ENCODE measurements at regions not wholly inside any gene's neighbourhood (a gene's known extent, or its start where the extent isn't known, plus 50 kb on each side); places are given as distances from the start of the nearest gene placed in this dataset.
"Not testable (repeated sequence)": the region's sequence is repeated elsewhere in the genome, so short reads cannot be mapped to it uniquely, and the experiment has no call there.

- H3K4me3 ChIP-seq, result no peak overlapping the region
- H3K9me3 ChIP-seq (replicated peaks), result peaks cover 2% of the 10 kb centered on the region
- TF ChIP-seq CTCF (IDR thresholded peaks at IDR 0.05; ENCODE audit: borderline replicate concordance), result no peak
- DNase-seq, result no peak
- intact Hi-C loops (cut with micrococcal nuclease), result no loop called here
- H3K27me3 ChIP-seq (ENCODE audit: low read depth), result no peaks in the 10 kb centered on the region
- no peaks in the 10 kb centered on the region for H3K36me3 ChIP-seq
- H3K4me1 ChIP-seq, result peaks cover 10% of the 10 kb centered on the region
- no peak overlapping the region for H3K27ac ChIP-seq (replicated peaks)
Observed at GRCh38 chr21:27034796-27035195, 67.9 kb upstream of the ADAMTS5 start.

- intact Hi-C loops (cut with micrococcal nuclease), result no loop called here
- Histone ChIP-seq H3K36me3 (no peaks in the 10 kb centered on the region), H3K4me1 (peaks cover 10% of the 10 kb centered on the region), H3K27ac (replicated peaks) (no peak overlapping the region), H3K9me3 (replicated peaks) (peaks cover 2% of the 10 kb centered on the region), H3K27me3 (ENCODE audit: low read depth) (no peaks in the 10 kb centered on the region), H3K4me3 (no peak overlapping the region)
- TF ChIP-seq CTCF (IDR thresholded peaks at IDR 0.05; ENCODE audit: borderline replicate concordance), result no peak
- DNase-seq, result no peak
Observed at GRCh38 chr21:27033471-27033870, 66.6 kb upstream of the ADAMTS5 start.

- DNase-seq, result no peak
- Histone ChIP-seq H3K9me3 (replicated peaks) (peaks cover 2% of the 10 kb centered on the region), H3K36me3 (no peaks in the 10 kb centered on the region), H3K27ac (replicated peaks) (no peak overlapping the region), H3K4me3 (no peak overlapping the region), H3K4me1 (peaks cover 7% of the 10 kb centered on the region), H3K27me3 (ENCODE audit: low read depth) (no peaks in the 10 kb centered on the region)
- intact Hi-C loops (cut with micrococcal nuclease), result no loop called here
- TF ChIP-seq CTCF (IDR thresholded peaks at IDR 0.05; ENCODE audit: borderline replicate concordance), result no peak
Observed at GRCh38 chr21:27026501-27026900, 59.6 kb upstream of the ADAMTS5 start.

GRCh38 chr21:27025708-27026107, 58.8 kb upstream of the ADAMTS5 start:
- H3K9me3 ChIP-seq (replicated peaks); H3K4me3 ChIP-seq; DNase-seq; H3K4me1 ChIP-seq; intact Hi-C loops (cut with micrococcal nuclease); H3K36me3 ChIP-seq; H3K27ac ChIP-seq (replicated peaks); H3K27me3 ChIP-seq (ENCODE audit: low read depth): not testable (repeated sequence)

- no peak for TF ChIP-seq CTCF (IDR thresholded peaks at IDR 0.05; ENCODE audit: borderline replicate concordance)
- intact Hi-C loops (cut with micrococcal nuclease), result no loop called here
- H3K9me3 ChIP-seq (replicated peaks), result peaks cover under 1% of the 10 kb centered on the region
- peaks cover 7% of the 10 kb centered on the region for H3K4me1 ChIP-seq
- no peaks in the 10 kb centered on the region for H3K36me3 ChIP-seq
- H3K27ac ChIP-seq (replicated peaks), result no peak overlapping the region
- DNase-seq, result no peak
- H3K4me3 ChIP-seq, result no peak overlapping the region
- H3K27me3 ChIP-seq (ENCODE audit: low read depth), result no peaks in the 10 kb centered on the region
Observed at GRCh38 chr21:27024971-27025370, 58.1 kb upstream of the ADAMTS5 start.

- H3K27me3 ChIP-seq (ENCODE audit: low read depth), result no peaks in the 10 kb centered on the region
- intact Hi-C loops (cut with micrococcal nuclease), result no loop called here
- H3K9me3 ChIP-seq (replicated peaks), result no peaks in the 10 kb centered on the region
- no peak overlapping the region for H3K4me3 ChIP-seq
- H3K4me1 ChIP-seq, result peaks cover 7% of the 10 kb centered on the region
- no peak for DNase-seq
- H3K36me3 ChIP-seq, result no peaks in the 10 kb centered on the region
- no peak for TF ChIP-seq CTCF (IDR thresholded peaks at IDR 0.05; ENCODE audit: borderline replicate concordance)
- H3K27ac ChIP-seq (replicated peaks), result no peak overlapping the region
Observed at GRCh38 chr21:27024301-27024700, 57.4 kb upstream of the ADAMTS5 start.

Data from left ventricle myocardium inferior (tissue), 1 donor.